ENCODE measurements at regions not wholly inside any gene's neighbourhood (a gene's known extent, or its start where the extent isn't known, plus 50 kb on each side); places are given as distances from the start of the nearest gene placed in this dataset.

GRCh38 chr12:4977102-4977501 is 66.6 kb upstream of the KCNA5 start (continued):
- TF ChIP-seq REST (IDR thresholded peaks at IDR 0.05; ENCODE audit: low read depth) (no peak), SRF (IDR thresholded peaks at IDR 0.05; ENCODE audit: low read depth) (no peak), SP1 (IDR thresholded peaks at IDR 0.05; ENCODE audit: low read depth) (no peak), EGR1 (IDR thresholded peaks at IDR 0.05; ENCODE audit: low read depth) (no peak)
- TF ChIP-seq, protein P1, sequence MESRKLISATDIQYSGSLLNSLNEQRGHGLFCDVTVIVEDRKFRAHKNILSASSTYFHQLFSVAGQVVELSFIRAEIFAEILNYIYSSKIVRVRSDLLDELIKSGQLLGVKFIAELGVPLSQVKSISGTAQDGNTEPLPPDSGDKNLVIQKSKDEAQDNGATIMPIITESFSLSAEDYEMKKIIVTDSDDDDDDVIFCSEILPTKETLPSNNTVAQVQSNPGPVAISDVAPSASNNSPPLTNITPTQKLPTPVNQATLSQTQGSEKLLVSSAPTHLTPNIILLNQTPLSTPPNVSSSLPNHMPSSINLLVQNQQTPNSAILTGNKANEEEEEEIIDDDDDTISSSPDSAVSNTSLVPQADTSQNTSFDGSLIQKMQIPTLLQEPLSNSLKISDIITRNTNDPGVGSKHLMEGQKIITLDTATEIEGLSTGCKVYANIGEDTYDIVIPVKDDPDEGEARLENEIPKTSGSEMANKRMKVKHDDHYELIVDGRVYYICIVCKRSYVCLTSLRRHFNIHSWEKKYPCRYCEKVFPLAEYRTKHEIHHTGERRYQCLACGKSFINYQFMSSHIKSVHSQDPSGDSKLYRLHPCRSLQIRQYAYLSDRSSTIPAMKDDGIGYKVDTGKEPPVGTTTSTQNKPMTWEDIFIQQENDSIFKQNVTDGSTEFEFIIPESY (IDR thresholded peaks at IDR 0.05; ENCODE audit: extremely low read depth, insufficient replicate concordance, low read length): no peak

GRCh38 chr12:4978737-4979136 is 64.9 kb upstream of the KCNA5 start:
- BruUV-seq (replicated peaks): no TSS peak
- DNase-seq (ENCODE audit: low read depth, low spot score): no peak
- no peaks in the 10 kb centered on the region for H3K36me3 ChIP-seq (ENCODE audit: control insufficient read depth in 1 of 2, insufficient read depth in 2 of 2, low read length in 2 of 2)
- TF ChIP-seq EGR1 (IDR thresholded peaks at IDR 0.05; ENCODE audit: low read depth): no peak
- TF ChIP-seq POLR2AphosphoS5 (IDR thresholded peaks at IDR 0.05; ENCODE audit: low read depth, low read length): no peak
- no peak for TF ChIP-seq MAX (IDR thresholded peaks at IDR 0.05)
- TF ChIP-seq JUND (IDR thresholded peaks at IDR 0.05): no peak
- TF ChIP-seq, protein P2, sequence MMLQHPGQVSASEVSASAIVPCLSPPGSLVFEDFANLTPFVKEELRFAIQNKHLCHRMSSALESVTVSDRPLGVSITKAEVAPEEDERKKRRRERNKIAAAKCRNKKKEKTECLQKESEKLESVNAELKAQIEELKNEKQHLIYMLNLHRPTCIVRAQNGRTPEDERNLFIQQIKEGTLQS (IDR thresholded peaks at IDR 0.05): no peak
- no peak for TF ChIP-seq ZFX (IDR thresholded peaks at IDR 0.05)
- no peak for TF ChIP-seq EZH2 (IDR thresholded peaks at IDR 0.05)
- TF ChIP-seq REST (IDR thresholded peaks at IDR 0.05; ENCODE audit: low read depth): no peak
- no peak for TF ChIP-seq TCF7L2 (IDR thresholded peaks at IDR 0.05; ENCODE audit: borderline replicate concordance, extremely low read depth, insufficient read depth, insufficient read length)
- TF ChIP-seq SIN3A (IDR thresholded peaks at IDR 0.05; ENCODE audit: low read depth): no peak
- no peak for TF ChIP-seq POLR2A (IDR thresholded peaks at IDR 0.05; ENCODE audit: borderline replicate concordance, extremely low read depth, insufficient read depth, insufficient read length)
- TF ChIP-seq FOSL1 (IDR thresholded peaks at IDR 0.05; ENCODE audit: low read depth): no peak
- TF ChIP-seq SP1 (IDR thresholded peaks at IDR 0.05; ENCODE audit: low read depth): no peak
- TF ChIP-seq SRF (IDR thresholded peaks at IDR 0.05; ENCODE audit: low read depth): no peak
- no peak for TF ChIP-seq ZNF274 (IDR thresholded peaks at IDR 0.05; ENCODE audit: low read depth, low read length)
- no peak for TF ChIP-seq CBX3 (IDR thresholded peaks at IDR 0.05; ENCODE audit: low read depth)
- no peak for TF ChIP-seq ELF1 (IDR thresholded peaks at IDR 0.05; ENCODE audit: borderline replicate concordance, low read depth)

More at GRCh38 chr12:4978737-4979136, 64.9 kb upstream of the KCNA5 start:
- Histone ChIP-seq H3K27me3 (ENCODE audit: insufficient read depth, low read length) (peaks cover 66% of the 10 kb centered on the region), H3K4me1 (ENCODE audit: control insufficient read depth in 1 of 2, insufficient read depth in 2 of 2, low read length in 2 of 2) (no peaks in the 10 kb centered on the region), H3K4me2 (ENCODE audit: low read length) (no peak overlapping the region), H3K79me2 (ENCODE audit: insufficient read depth, low read length) (no peaks in the 10 kb centered on the region), H3K9ac (ENCODE audit: low read length) (no peak overlapping the region), H3K27ac (ENCODE audit: low read depth, low read length) (no peak overlapping the region), H2AFZ (ENCODE audit: low read depth, low read length, poor library complexity, severe bottlenecking) (no peak overlapping the region), H4K20me1 (ENCODE audit: insufficient read depth) (no peaks in the 10 kb centered on the region), H3K4me3 (replicated peaks in 1 of 2; ENCODE audit: low read depth in 1 of 2, low read length in 2 of 2) (no peak overlapping the region), H3K9me3 (ENCODE audit: control insufficient read depth in 1 of 2, insufficient read depth in 1 of 2, low read depth in 1 of 2, low read length in 2 of 2) (no peaks in the 10 kb centered on the region), H3K9me2 (ENCODE audit: insufficient read depth) (no peaks in the 10 kb centered on the region)
- intact Hi-C loops (cut with micrococcal nuclease): no loop called here
- ChIA-PET CTCF (no interaction called here), POLR2A (no interaction called here), RAD21 (ENCODE audit: low non-redundant PET in 1 of 2, low total read pairs in 2 of 2, uncharacterized antibody in 2 of 2, unreplicated experiment in 2 of 2) (no interaction called here)
- ATAC-seq: no peak; the same call in 1 of the 2 replicates

Data from HCT116 (cell line).